CD4-positive, alpha-beta memory T cell (primary cell): ENCODE measurements at regions not wholly inside any gene's neighbourhood (a gene's known extent, or its start where the extent isn't known, plus 50 kb on each side); places are given as distances from the start of the nearest gene placed in this dataset. TPM values are rescaled to one million over a fixed set of nuclear protein-coding genes. Genes with fewer than 3 reads are reported as not detected.

Experiments used
- microRNA-seq: library from miRNA; unstranded; fragments of <30 nt; microRNA quantifications from one replicate; pipeline ENCODE4 v1.2.0, GENCODE V29; 2021; ENCODE audit warnings: borderline replicate concordance, borderline number of aligned reads, borderline microRNAs expressed, mixed read lengths

Small RNAs in the stretch of these regions (microRNA-seq; reads per million reads assigned to microRNA genes)
- not detected for gene MIR3171
- not detected for gene MIR4307
